Gastrocnemius medialis (tissue), 4 donors: ENCODE measurements at regions not wholly inside any gene's neighbourhood (a gene's known extent, or its start where the extent isn't known, plus 50 kb on each side); places are given as distances from the start of the nearest gene placed in this dataset.

Experiments used
- POLR2A ChIP-seq, 2 donors: fragments of 450-650 bp; IDR thresholded peaks; one replicate each; pipeline ENCODE4 v1.6.1; 2017; ENCODE audit warnings: antibody characterized with exemption in 2 of 2, mild to moderate bottlenecking in 2 of 2, moderate library complexity in 2 of 2
- TF ChIP-seq, protein P1 (sequence below), 5 experiments: fragments of 450-650 bp in 3 of 5; fragments of 200-600 bp in 2 of 5; sonication (generic) in 2 of 5; IDR thresholded peaks in 4 of 5; conservative IDR thresholded peaks in 1 of 5; 1 replicate in 4 of 5; 2 replicates in 1 of 5; pipeline ENCODE4 v1.5.1; 2016 to 2019; ENCODE audit warnings: antibody characterized with exemption in 5 of 5, mild to moderate bottlenecking in 3 of 5, moderate library complexity in 3 of 5

DNA sequence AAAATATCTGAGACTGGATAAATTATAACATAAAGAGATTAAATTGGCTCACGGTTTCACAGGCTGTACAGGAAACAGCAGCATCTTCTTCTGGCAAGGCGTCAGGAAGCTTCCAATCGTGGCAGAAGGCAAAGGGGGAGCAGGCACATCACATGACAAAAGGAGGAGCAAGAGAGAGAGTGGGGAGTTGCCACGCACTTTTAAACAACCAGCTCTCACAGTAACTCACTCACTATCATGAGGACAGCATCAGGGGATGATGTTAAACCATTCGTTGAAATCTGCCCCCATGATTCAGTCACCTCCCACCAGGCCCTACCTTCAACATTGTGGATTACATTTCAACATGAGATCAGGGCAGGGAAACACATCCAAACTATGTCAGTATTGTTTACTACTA lies 114.5 kb upstream of the SPATA16 start:
- no peak for TF ChIP-seq POLR2A (IDR thresholded peaks at IDR 0.05)
- TF ChIP-seq, protein P1, sequence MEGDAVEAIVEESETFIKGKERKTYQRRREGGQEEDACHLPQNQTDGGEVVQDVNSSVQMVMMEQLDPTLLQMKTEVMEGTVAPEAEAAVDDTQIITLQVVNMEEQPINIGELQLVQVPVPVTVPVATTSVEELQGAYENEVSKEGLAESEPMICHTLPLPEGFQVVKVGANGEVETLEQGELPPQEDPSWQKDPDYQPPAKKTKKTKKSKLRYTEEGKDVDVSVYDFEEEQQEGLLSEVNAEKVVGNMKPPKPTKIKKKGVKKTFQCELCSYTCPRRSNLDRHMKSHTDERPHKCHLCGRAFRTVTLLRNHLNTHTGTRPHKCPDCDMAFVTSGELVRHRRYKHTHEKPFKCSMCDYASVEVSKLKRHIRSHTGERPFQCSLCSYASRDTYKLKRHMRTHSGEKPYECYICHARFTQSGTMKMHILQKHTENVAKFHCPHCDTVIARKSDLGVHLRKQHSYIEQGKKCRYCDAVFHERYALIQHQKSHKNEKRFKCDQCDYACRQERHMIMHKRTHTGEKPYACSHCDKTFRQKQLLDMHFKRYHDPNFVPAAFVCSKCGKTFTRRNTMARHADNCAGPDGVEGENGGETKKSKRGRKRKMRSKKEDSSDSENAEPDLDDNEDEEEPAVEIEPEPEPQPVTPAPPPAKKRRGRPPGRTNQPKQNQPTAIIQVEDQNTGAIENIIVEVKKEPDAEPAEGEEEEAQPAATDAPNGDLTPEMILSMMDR (IDR thresholded peaks at IDR 0.05 in 4 of 5, conservative IDR thresholded peaks at IDR 0.05 in 1 of 5): no peak
